ENCODE measurements at regions not wholly inside any gene's neighbourhood (a gene's known extent, or its start where the extent isn't known, plus 50 kb on each side); places are given as distances from the start of the nearest gene placed in this dataset.

DNA sequence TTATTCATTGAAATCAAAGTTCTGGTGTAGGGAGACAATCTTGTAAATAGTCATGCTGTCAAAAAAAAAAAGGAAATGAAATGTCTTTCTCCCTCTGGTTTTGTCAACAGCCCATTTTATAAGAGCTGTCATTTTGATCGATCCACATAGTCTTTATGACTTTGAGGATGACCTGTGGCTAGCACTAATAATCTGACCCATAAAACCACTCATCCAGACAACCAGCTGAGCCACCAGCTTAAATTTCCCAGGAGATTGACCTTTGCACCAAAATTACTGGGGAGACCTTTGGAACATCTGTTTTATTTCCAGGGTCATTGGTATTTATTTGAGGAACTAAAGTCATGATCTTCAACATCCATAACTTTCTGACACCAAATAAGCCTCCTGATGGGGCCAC, 98.5 kb upstream of the MME start:
- TF ChIP-seq EZH2 (IDR thresholded peaks at IDR 0.05; ENCODE audit: borderline replicate concordance, insufficient read depth, low read length, poor library complexity, severe bottlenecking): no peak
- no peak for TF ChIP-seq MXI1 (conservative IDR thresholded peaks at IDR 0.05; ENCODE audit: poor library complexity, severe bottlenecking)
- no peak for TF ChIP-seq SMC3 (conservative IDR thresholded peaks at IDR 0.05; ENCODE audit: poor library complexity)
- TF ChIP-seq, protein P1, sequence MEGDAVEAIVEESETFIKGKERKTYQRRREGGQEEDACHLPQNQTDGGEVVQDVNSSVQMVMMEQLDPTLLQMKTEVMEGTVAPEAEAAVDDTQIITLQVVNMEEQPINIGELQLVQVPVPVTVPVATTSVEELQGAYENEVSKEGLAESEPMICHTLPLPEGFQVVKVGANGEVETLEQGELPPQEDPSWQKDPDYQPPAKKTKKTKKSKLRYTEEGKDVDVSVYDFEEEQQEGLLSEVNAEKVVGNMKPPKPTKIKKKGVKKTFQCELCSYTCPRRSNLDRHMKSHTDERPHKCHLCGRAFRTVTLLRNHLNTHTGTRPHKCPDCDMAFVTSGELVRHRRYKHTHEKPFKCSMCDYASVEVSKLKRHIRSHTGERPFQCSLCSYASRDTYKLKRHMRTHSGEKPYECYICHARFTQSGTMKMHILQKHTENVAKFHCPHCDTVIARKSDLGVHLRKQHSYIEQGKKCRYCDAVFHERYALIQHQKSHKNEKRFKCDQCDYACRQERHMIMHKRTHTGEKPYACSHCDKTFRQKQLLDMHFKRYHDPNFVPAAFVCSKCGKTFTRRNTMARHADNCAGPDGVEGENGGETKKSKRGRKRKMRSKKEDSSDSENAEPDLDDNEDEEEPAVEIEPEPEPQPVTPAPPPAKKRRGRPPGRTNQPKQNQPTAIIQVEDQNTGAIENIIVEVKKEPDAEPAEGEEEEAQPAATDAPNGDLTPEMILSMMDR (IDR thresholded peaks at IDR 0.05; ENCODE audit: poor library complexity, severe bottlenecking): no peak
- TF ChIP-seq, protein P2, sequence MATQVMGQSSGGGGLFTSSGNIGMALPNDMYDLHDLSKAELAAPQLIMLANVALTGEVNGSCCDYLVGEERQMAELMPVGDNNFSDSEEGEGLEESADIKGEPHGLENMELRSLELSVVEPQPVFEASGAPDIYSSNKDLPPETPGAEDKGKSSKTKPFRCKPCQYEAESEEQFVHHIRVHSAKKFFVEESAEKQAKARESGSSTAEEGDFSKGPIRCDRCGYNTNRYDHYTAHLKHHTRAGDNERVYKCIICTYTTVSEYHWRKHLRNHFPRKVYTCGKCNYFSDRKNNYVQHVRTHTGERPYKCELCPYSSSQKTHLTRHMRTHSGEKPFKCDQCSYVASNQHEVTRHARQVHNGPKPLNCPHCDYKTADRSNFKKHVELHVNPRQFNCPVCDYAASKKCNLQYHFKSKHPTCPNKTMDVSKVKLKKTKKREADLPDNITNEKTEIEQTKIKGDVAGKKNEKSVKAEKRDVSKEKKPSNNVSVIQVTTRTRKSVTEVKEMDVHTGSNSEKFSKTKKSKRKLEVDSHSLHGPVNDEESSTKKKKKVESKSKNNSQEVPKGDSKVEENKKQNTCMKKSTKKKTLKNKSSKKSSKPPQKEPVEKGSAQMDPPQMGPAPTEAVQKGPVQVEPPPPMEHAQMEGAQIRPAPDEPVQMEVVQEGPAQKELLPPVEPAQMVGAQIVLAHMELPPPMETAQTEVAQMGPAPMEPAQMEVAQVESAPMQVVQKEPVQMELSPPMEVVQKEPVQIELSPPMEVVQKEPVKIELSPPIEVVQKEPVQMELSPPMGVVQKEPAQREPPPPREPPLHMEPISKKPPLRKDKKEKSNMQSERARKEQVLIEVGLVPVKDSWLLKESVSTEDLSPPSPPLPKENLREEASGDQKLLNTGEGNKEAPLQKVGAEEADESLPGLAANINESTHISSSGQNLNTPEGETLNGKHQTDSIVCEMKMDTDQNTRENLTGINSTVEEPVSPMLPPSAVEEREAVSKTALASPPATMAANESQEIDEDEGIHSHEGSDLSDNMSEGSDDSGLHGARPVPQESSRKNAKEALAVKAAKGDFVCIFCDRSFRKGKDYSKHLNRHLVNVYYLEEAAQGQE (IDR thresholded peaks at IDR 0.05; ENCODE audit: borderline replicate concordance): no peak
- no peak for TF ChIP-seq TAF1 (IDR thresholded peaks at IDR 0.05; ENCODE audit: low read depth)
- no peak for TF ChIP-seq POLR2AphosphoS5 (IDR thresholded peaks at IDR 0.05)
- no peak for TF ChIP-seq EP300 (conservative IDR thresholded peaks at IDR 0.05; ENCODE audit: poor library complexity, severe bottlenecking)
- no peak for TF ChIP-seq RAD21 (conservative IDR thresholded peaks at IDR 0.05)
- Histone ChIP-seq H3K4me3 (ENCODE audit: low read length) (no peak overlapping the region), H3K9ac (ENCODE audit: low read length) (no peak overlapping the region), H3K9me2 (ENCODE audit: insufficient read depth, low read length) (no peaks in the 10 kb centered on the region), H4K20me1 (ENCODE audit: insufficient read depth) (no peaks in the 10 kb centered on the region), H3K27ac (ENCODE audit: low read length) (no peak overlapping the region), H3K79me2 (replicated peaks; ENCODE audit: insufficient read depth, low read length) (no peaks in the 10 kb centered on the region), H3K4me2 (ENCODE audit: low read length) (no peak overlapping the region), H3K9me3 (ENCODE audit: low read length) (no peaks in the 10 kb centered on the region), H3K27me3 (ENCODE audit: insufficient read depth, low read depth, low read length) (no peaks in the 10 kb centered on the region), H3K36me3 (ENCODE audit: insufficient read depth, low read length) (no peaks in the 10 kb centered on the region), H2AFZ (ENCODE audit: low read depth, low read length) (no peak overlapping the region), H3F3A (ENCODE audit: insufficient read depth, low read length, poor library complexity, severe bottlenecking) (no peaks in the 10 kb centered on the region)

DNA sequence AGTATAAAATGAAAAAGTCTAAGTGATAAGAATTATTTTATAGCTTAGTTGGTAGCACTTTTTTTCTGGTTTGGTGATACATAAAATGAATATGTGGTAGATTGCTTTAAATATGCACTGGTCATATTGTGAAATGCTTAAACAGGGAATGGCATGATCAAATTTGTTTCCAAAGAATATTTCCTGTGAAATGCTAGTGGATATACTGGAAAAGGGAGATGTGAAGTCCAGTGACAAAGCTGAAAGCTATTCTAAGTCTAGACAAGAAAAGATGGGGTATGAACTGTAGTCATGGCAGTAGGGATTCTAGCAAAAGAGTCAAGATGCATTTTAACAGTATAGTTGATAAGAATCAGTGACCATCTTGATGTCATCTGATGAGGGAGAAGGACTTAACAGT, 98.9 kb upstream of the MME start:
- H3K79me2 ChIP-seq (replicated peaks; ENCODE audit: insufficient read depth, low read length): no peaks in the 10 kb centered on the region
- no peaks in the 10 kb centered on the region for H3K27me3 ChIP-seq (ENCODE audit: insufficient read depth, low read depth, low read length)
- no peak overlapping the region for H2AFZ ChIP-seq (ENCODE audit: low read depth, low read length)
- TF ChIP-seq, protein P2 (IDR thresholded peaks at IDR 0.05; ENCODE audit: borderline replicate concordance): no peak
- TF ChIP-seq TAF1 (IDR thresholded peaks at IDR 0.05; ENCODE audit: low read depth) (no peak), POLR2AphosphoS5 (IDR thresholded peaks at IDR 0.05) (no peak), EZH2 (IDR thresholded peaks at IDR 0.05; ENCODE audit: borderline replicate concordance, insufficient read depth, low read length, poor library complexity, severe bottlenecking) (no peak), EP300 (conservative IDR thresholded peaks at IDR 0.05; ENCODE audit: poor library complexity, severe bottlenecking) (no peak), SMC3 (conservative IDR thresholded peaks at IDR 0.05; ENCODE audit: poor library complexity) (no peak), RAD21 (conservative IDR thresholded peaks at IDR 0.05) (no peak), MXI1 (conservative IDR thresholded peaks at IDR 0.05; ENCODE audit: poor library complexity, severe bottlenecking) (no peak)
- TF ChIP-seq, protein P1 (IDR thresholded peaks at IDR 0.05; ENCODE audit: poor library complexity, severe bottlenecking): no peak
- no peak overlapping the region for H3K9ac ChIP-seq (ENCODE audit: low read length)
- no peak overlapping the region for H3K27ac ChIP-seq (ENCODE audit: low read length)
- H3K4me2 ChIP-seq (ENCODE audit: low read length): no peak overlapping the region
- H3K36me3 ChIP-seq (ENCODE audit: insufficient read depth, low read length): no peaks in the 10 kb centered on the region
- H3K9me3 ChIP-seq (ENCODE audit: low read length): no peaks in the 10 kb centered on the region
- no peaks in the 10 kb centered on the region for H4K20me1 ChIP-seq (ENCODE audit: insufficient read depth)
- no peaks in the 10 kb centered on the region for H3F3A ChIP-seq (ENCODE audit: insufficient read depth, low read length, poor library complexity, severe bottlenecking)
- H3K9me2 ChIP-seq (ENCODE audit: insufficient read depth, low read length): no peaks in the 10 kb centered on the region
- H3K4me3 ChIP-seq (ENCODE audit: low read length): no peak overlapping the region

All from neural cell (in vitro differentiated cells).